ENCODE measurements at regions not wholly inside any gene's neighbourhood (a gene's known extent, or its start where the extent isn't known, plus 50 kb on each side); places are given as distances from the start of the nearest gene placed in this dataset.
"Not testable (repeated sequence)": the region's sequence is repeated elsewhere in the genome, so short reads cannot be mapped to it uniquely, and the experiment has no call there.

- Histone ChIP-seq H3K4me2 (ENCODE audit: control insufficient read depth, extremely low read depth, insufficient read depth, low read depth, low read length) (peak overlapping the region; percentile 76), H2AFZ (ENCODE audit: control insufficient read depth, low read length) (peak overlapping the region; percentile 76), H3K79me2 (ENCODE audit: control insufficient read depth, insufficient read depth, low read length) (no peaks in the 10 kb centered on the region), H3K9ac (ENCODE audit: control insufficient read depth, extremely low read depth, insufficient read depth, low read length) (no peak overlapping the region), H3K27me3 (ENCODE audit: control insufficient read depth, extremely low read depth, insufficient read depth, low read length) (no peaks in the 10 kb centered on the region), H3K9me1 (ENCODE audit: control insufficient read depth, extremely low read depth, insufficient read depth, low read length) (no peaks in the 10 kb centered on the region), H3K27ac (ENCODE audit: control insufficient read depth, insufficient read depth, low read length) (no peak overlapping the region), H3K36me3 (ENCODE audit: control insufficient read depth in 2 of 2, extremely low read depth in 1 of 2, insufficient read depth in 2 of 2, low read length in 2 of 2) (no peaks in the 10 kb centered on the region), H4K20me1 (ENCODE audit: control insufficient read depth, extremely low read depth, insufficient read depth, low read length) (no peaks in the 10 kb centered on the region), H3K4me1 (ENCODE audit: control insufficient read depth, extremely low read depth, insufficient read depth, low read length) (no peaks in the 10 kb centered on the region), H3K4me3 (ENCODE audit: control insufficient read depth in 2 of 3, extremely low read depth in 1 of 3, insufficient read depth in 2 of 3, low read depth in 1 of 3, low read length in 3 of 3) (no peak overlapping the region), H3K9me3 (ENCODE audit: control insufficient read depth, low read depth, low read length) (no peaks in the 10 kb centered on the region)
- dilution Hi-C loops (cut with MboI; ENCODE audit: extremely low pct_ligation_motif_present, low sequenced_read_pairs): no loop called here
- no peak for DNase-seq (ENCODE audit: low read depth, low spot score)
- peak; percentile 17 for FAIRE-seq
- no peak for TF ChIP-seq EZH2 (IDR thresholded peaks at IDR 0.05; ENCODE audit: low read length)
- TF ChIP-seq, protein P1, sequence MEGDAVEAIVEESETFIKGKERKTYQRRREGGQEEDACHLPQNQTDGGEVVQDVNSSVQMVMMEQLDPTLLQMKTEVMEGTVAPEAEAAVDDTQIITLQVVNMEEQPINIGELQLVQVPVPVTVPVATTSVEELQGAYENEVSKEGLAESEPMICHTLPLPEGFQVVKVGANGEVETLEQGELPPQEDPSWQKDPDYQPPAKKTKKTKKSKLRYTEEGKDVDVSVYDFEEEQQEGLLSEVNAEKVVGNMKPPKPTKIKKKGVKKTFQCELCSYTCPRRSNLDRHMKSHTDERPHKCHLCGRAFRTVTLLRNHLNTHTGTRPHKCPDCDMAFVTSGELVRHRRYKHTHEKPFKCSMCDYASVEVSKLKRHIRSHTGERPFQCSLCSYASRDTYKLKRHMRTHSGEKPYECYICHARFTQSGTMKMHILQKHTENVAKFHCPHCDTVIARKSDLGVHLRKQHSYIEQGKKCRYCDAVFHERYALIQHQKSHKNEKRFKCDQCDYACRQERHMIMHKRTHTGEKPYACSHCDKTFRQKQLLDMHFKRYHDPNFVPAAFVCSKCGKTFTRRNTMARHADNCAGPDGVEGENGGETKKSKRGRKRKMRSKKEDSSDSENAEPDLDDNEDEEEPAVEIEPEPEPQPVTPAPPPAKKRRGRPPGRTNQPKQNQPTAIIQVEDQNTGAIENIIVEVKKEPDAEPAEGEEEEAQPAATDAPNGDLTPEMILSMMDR (optimal IDR thresholded peaks at IDR 0.05 in 1 of 3, IDR thresholded peaks at IDR 0.05 in 1 of 3, conservative IDR thresholded peaks at IDR 0.05 in 1 of 3; ENCODE audit: extremely low read depth in 1 of 3, insufficient read depth in 2 of 3, low read length in 3 of 3): peak; percentile 5 to 51 (median 25)
Observed at GRCh38 chr5:54867310-54867944, 118.0 kb downstream of the ESM1 start.

DNA sequence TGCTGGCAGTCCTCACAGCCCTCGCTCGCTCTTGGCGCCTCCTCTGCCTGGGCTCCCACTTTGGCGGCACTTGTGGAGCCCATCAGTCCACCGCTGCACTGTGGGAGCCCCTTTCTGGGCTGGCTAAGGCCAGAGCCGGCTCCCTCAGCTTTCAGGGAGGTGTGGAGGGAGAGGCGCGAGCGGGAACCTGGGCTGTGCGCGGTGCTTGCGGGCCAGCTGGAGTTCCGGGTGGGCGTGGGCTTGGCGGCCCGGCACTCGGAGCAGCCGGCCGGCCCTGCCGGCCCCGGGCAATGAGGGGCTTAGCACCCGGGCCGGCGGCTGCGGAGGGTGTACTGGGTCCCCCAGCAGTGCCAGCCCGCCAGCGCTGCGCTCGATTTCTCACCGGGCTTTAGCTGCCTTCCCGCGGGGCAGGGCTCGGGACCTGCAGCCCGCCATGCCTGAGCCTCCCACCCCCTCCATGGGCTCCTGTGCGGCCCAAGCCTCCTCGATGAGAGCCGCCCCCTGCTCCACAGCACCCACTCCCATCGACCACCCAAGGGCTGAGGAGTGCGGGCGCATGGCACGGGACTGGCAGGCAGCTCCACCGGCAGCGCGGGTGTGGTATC lies 120.4 kb downstream of the ESM1 start:
- H3K36me3 ChIP-seq (ENCODE audit: control insufficient read depth in 2 of 2, extremely low read depth in 1 of 2, insufficient read depth in 2 of 2, low read length in 2 of 2); H3K9me3 ChIP-seq (ENCODE audit: control insufficient read depth, low read depth, low read length); H3K27me3 ChIP-seq (ENCODE audit: control insufficient read depth, extremely low read depth, insufficient read depth, low read length); H3K9ac ChIP-seq (ENCODE audit: control insufficient read depth, extremely low read depth, insufficient read depth, low read length); H3K9me1 ChIP-seq (ENCODE audit: control insufficient read depth, extremely low read depth, insufficient read depth, low read length); FAIRE-seq; DNase-seq (ENCODE audit: low read depth, low spot score); H3K4me3 ChIP-seq (ENCODE audit: control insufficient read depth in 2 of 3, extremely low read depth in 1 of 3, insufficient read depth in 2 of 3, low read depth in 1 of 3, low read length in 3 of 3); H3K4me1 ChIP-seq (ENCODE audit: control insufficient read depth, extremely low read depth, insufficient read depth, low read length); H3K79me2 ChIP-seq (ENCODE audit: control insufficient read depth, insufficient read depth, low read length); H3K4me2 ChIP-seq (ENCODE audit: control insufficient read depth, extremely low read depth, insufficient read depth, low read depth, low read length); H2AFZ ChIP-seq (ENCODE audit: control insufficient read depth, low read length); H3K27ac ChIP-seq (ENCODE audit: control insufficient read depth, insufficient read depth, low read length); dilution Hi-C loops (cut with MboI; ENCODE audit: extremely low pct_ligation_motif_present, low sequenced_read_pairs); H4K20me1 ChIP-seq (ENCODE audit: control insufficient read depth, extremely low read depth, insufficient read depth, low read length): not testable (repeated sequence)

- DNase-seq (ENCODE audit: low read depth, low spot score): no peak
- H3K4me2 ChIP-seq (ENCODE audit: control insufficient read depth, extremely low read depth, insufficient read depth, low read depth, low read length): no peak overlapping the region
- no peaks in the 10 kb centered on the region for H3K36me3 ChIP-seq (ENCODE audit: control insufficient read depth in 2 of 2, extremely low read depth in 1 of 2, insufficient read depth in 2 of 2, low read length in 2 of 2)
Observed at GRCh38 chr5:54862036-54862435, 123.4 kb downstream of the ESM1 start.

More at GRCh38 chr5:54862036-54862435, 123.4 kb downstream of the ESM1 start:
- Histone ChIP-seq H3K9me3 (ENCODE audit: control insufficient read depth, low read depth, low read length) (no peaks in the 10 kb centered on the region), H4K20me1 (ENCODE audit: control insufficient read depth, extremely low read depth, insufficient read depth, low read length) (no peaks in the 10 kb centered on the region), H3K9me1 (ENCODE audit: control insufficient read depth, extremely low read depth, insufficient read depth, low read length) (no peaks in the 10 kb centered on the region), H3K79me2 (ENCODE audit: control insufficient read depth, insufficient read depth, low read length) (no peaks in the 10 kb centered on the region), H3K4me3 (ENCODE audit: control insufficient read depth in 2 of 3, extremely low read depth in 1 of 3, insufficient read depth in 2 of 3, low read depth in 1 of 3, low read length in 3 of 3) (no peak overlapping the region), H2AFZ (ENCODE audit: control insufficient read depth, low read length) (no peak overlapping the region), H3K27ac (ENCODE audit: control insufficient read depth, insufficient read depth, low read length) (no peak overlapping the region), H3K27me3 (ENCODE audit: control insufficient read depth, extremely low read depth, insufficient read depth, low read length) (no peaks in the 10 kb centered on the region), H3K9ac (ENCODE audit: control insufficient read depth, extremely low read depth, insufficient read depth, low read length) (no peak overlapping the region), H3K4me1 (ENCODE audit: control insufficient read depth, extremely low read depth, insufficient read depth, low read length) (peaks cover 2% of the 10 kb centered on the region)
- no peak for FAIRE-seq
- dilution Hi-C loops (cut with MboI; ENCODE audit: extremely low pct_ligation_motif_present, low sequenced_read_pairs): no loop called here
- TF ChIP-seq, protein P1 (optimal IDR thresholded peaks at IDR 0.05 in 1 of 3, IDR thresholded peaks at IDR 0.05 in 1 of 3, conservative IDR thresholded peaks at IDR 0.05 in 1 of 3; ENCODE audit: extremely low read depth in 1 of 3, insufficient read depth in 2 of 3, low read length in 3 of 3): no peak
- no peak for TF ChIP-seq EZH2 (IDR thresholded peaks at IDR 0.05; ENCODE audit: low read length)

Data from keratinocyte (primary cell).